ENCODE measurements at regions not wholly inside any gene's neighbourhood (a gene's known extent, or its start where the extent isn't known, plus 50 kb on each side); places are given as distances from the start of the nearest gene placed in this dataset.
"Not testable (repeated sequence)": the region's sequence is repeated elsewhere in the genome, so short reads cannot be mapped to it uniquely, and the experiment has no call there.

- no peak for DNase-seq
- TF ChIP-seq GATA1 (IDR thresholded peaks at IDR 0.05; ENCODE audit: low read depth, low read length) (no peak), POLR2A (IDR thresholded peaks at IDR 0.05; ENCODE audit: low read length) (no peak)
Measured at GRCh38 chr3:28130836-28131235, 110.6 kb upstream of the CMC1 start.

- DNase-seq: no peak
- no peak for TF ChIP-seq POLR2A (IDR thresholded peaks at IDR 0.05; ENCODE audit: low read length)
- no peak for TF ChIP-seq GATA1 (IDR thresholded peaks at IDR 0.05; ENCODE audit: low read depth, low read length)
Measured at GRCh38 chr3:28132941-28133340, 108.5 kb upstream of the CMC1 start.

- TF ChIP-seq GATA1 (IDR thresholded peaks at IDR 0.05; ENCODE audit: low read depth, low read length) (no peak), POLR2A (IDR thresholded peaks at IDR 0.05; ENCODE audit: low read length) (no peak)
- DNase-seq: no peak
Measured at GRCh38 chr3:28134198-28134597, 107.2 kb upstream of the CMC1 start.

- no peak for DNase-seq
- TF ChIP-seq POLR2A (IDR thresholded peaks at IDR 0.05; ENCODE audit: low read length) (no peak), GATA1 (IDR thresholded peaks at IDR 0.05; ENCODE audit: low read depth, low read length) (no peak)
Measured at GRCh38 chr3:28134792-28135375, 106.5 kb upstream of the CMC1 start.

GRCh38 chr3:28136607-28137216, 104.7 kb upstream of the CMC1 start:
- TF ChIP-seq POLR2A (IDR thresholded peaks at IDR 0.05; ENCODE audit: low read length) (no peak), GATA1 (IDR thresholded peaks at IDR 0.05; ENCODE audit: low read depth, low read length) (no peak)

GRCh38 chr3:28138043-28138610, 103.3 kb upstream of the CMC1 start:
- no peak for TF ChIP-seq GATA1 (IDR thresholded peaks at IDR 0.05; ENCODE audit: low read depth, low read length)
- TF ChIP-seq POLR2A (IDR thresholded peaks at IDR 0.05; ENCODE audit: low read length): no peak
- DNase-seq: no peak

More at GRCh38 chr3:28136607-28137216, 104.7 kb upstream of the CMC1 start:
- no peak for DNase-seq

- no peak for DNase-seq
- TF ChIP-seq POLR2A (IDR thresholded peaks at IDR 0.05; ENCODE audit: low read length) (no peak), GATA1 (IDR thresholded peaks at IDR 0.05; ENCODE audit: low read depth, low read length) (no peak)
Measured at GRCh38 chr3:28139288-28139687, 102.1 kb upstream of the CMC1 start.

GRCh38 chr3:28139967-28140634, 101.3 kb upstream of the CMC1 start:
- TF ChIP-seq GATA1 (IDR thresholded peaks at IDR 0.05; ENCODE audit: low read depth, low read length) (no peak), POLR2A (IDR thresholded peaks at IDR 0.05; ENCODE audit: low read length) (no peak)
- DNase-seq: no peak

GRCh38 chr3:28140664-28141063, 100.8 kb upstream of the CMC1 start:
- DNase-seq: no peak
- TF ChIP-seq POLR2A (IDR thresholded peaks at IDR 0.05; ENCODE audit: low read length) (no peak), GATA1 (IDR thresholded peaks at IDR 0.05; ENCODE audit: low read depth, low read length) (no peak)

GRCh38 chr3:28149960-28150359, 91.5 kb upstream of the CMC1 start:
- TF ChIP-seq POLR2A (IDR thresholded peaks at IDR 0.05; ENCODE audit: low read length) (no peak), GATA1 (IDR thresholded peaks at IDR 0.05; ENCODE audit: low read depth, low read length) (no peak)
- DNase-seq: no peak

GRCh38 chr3:28150465-28151206, 90.8 kb upstream of the CMC1 start:
- TF ChIP-seq GATA1 (IDR thresholded peaks at IDR 0.05; ENCODE audit: low read depth, low read length): no peak
- no peak for TF ChIP-seq POLR2A (IDR thresholded peaks at IDR 0.05; ENCODE audit: low read length)
- no peak for DNase-seq

- DNase-seq: no peak
- TF ChIP-seq GATA1 (IDR thresholded peaks at IDR 0.05; ENCODE audit: low read depth, low read length): no peak
- no peak for TF ChIP-seq POLR2A (IDR thresholded peaks at IDR 0.05; ENCODE audit: low read length)
Measured at GRCh38 chr3:28151207-28151550, 90.2 kb upstream of the CMC1 start.

- no peak for DNase-seq
- TF ChIP-seq GATA1 (IDR thresholded peaks at IDR 0.05; ENCODE audit: low read depth, low read length) (no peak), POLR2A (IDR thresholded peaks at IDR 0.05; ENCODE audit: low read length) (no peak)
Measured at GRCh38 chr3:28151608-28152228, 89.7 kb upstream of the CMC1 start.

GRCh38 chr3:28155631-28156030, 85.8 kb upstream of the CMC1 start:
- TF ChIP-seq GATA1 (IDR thresholded peaks at IDR 0.05; ENCODE audit: low read depth, low read length) (no peak), POLR2A (IDR thresholded peaks at IDR 0.05; ENCODE audit: low read length) (no peak)
- no peak for DNase-seq

GRCh38 chr3:28156599-28156998, 84.8 kb upstream of the CMC1 start:
- not testable (repeated sequence) for DNase-seq
